CD4-positive, alpha-beta T cell (primary cell): ENCODE measurements at regions not wholly inside any gene's neighbourhood (a gene's known extent, or its start where the extent isn't known, plus 50 kb on each side); places are given as distances from the start of the nearest gene placed in this dataset.

Experiments
- ATAC-seq: fragments of 200-7000 bp; cut with Tn5 transposase; one replicate; pipeline ENCODE4 v1.10.0; 2022; ENCODE audit warnings: mild to moderate bottlenecking; ENCODE audit not compliant: poor library complexity
- CTCF ChIA-PET: fragments of 350-600 bp; sonication (Branson Sonifier 250); formaldehyde crosslinking; loops from one replicate; lab custom pipeline; 2021; ENCODE audit warnings: antibody characterized with exemption, inconsistent platforms; lab: Charles Lee
- POLR2A ChIA-PET: fragments of 350-600 bp; sonication (Branson Sonifier 250); formaldehyde crosslinking; loops from one replicate; lab custom pipeline; 2021; ENCODE audit warnings: antibody characterized with exemption, inconsistent platforms; lab: Charles Lee
- DNase-seq, 14 experiments: peaks; one replicate each; pipeline ENCODE4 v3.0.0-alpha.2; 2013 to 2020; ENCODE audit warnings: mixed read lengths in 2 of 14
- H3K27ac ChIP-seq, 2 donors: one replicate each; pipeline versions ENCODE4 v1.5.1 to v1.7.0; 2013; ENCODE audit warnings: low read length in 2 of 2, low read depth in 1 of 2, mild to moderate bottlenecking in 1 of 2
- H3K27me3 ChIP-seq, 2 experiments: 1 replicate in 1 of 2; 2 replicates in 1 of 2; pipeline versions ENCODE4 v1.6.1 to v1.7.0; 2013; ENCODE audit warnings: low read length in 2 of 2, control low read depth in 1 of 2, mild to moderate bottlenecking in 1 of 2, moderate library complexity in 1 of 2; ENCODE audit not compliant: insufficient read depth in 2 of 2, control insufficient read depth in 1 of 2
- H3K36me3 ChIP-seq: one replicate; pipeline ENCODE4 v1.6.1; 2013; ENCODE audit warnings: low read length, control low read depth; ENCODE audit not compliant: insufficient read depth
- H3K4me1 ChIP-seq: one replicate; pipeline ENCODE4 v1.6.1; 2013; ENCODE audit warnings: low read length, control low read depth; ENCODE audit not compliant: insufficient read depth
- H3K4me3 ChIP-seq: one replicate; pipeline ENCODE4 v1.5.1; 2013; ENCODE audit warnings: mild to moderate bottlenecking, low read length, moderate library complexity
- H3K9me3 ChIP-seq, 2 experiments: 1 replicate in 1 of 2; 2 replicates in 1 of 2; pipeline versions ENCODE4 v1.6.1 to v1.7.0; 2013; ENCODE audit warnings: low read length in 2 of 2, mild to moderate bottlenecking in 2 of 2, control low read depth in 1 of 2, moderate library complexity in 1 of 2; ENCODE audit not compliant: control insufficient read depth in 1 of 2, insufficient read depth in 1 of 2
- H3K27ac Mint-ChIP-seq: one replicate; pipeline ENCODE4 v1.8.0; 2020; ENCODE audit warnings: mixed read lengths
- H3K27me3 Mint-ChIP-seq: one replicate; pipeline ENCODE4 v1.8.0; 2021; ENCODE audit warnings: mixed read lengths
- H3K36me3 Mint-ChIP-seq: one replicate; pipeline ENCODE4 v1.8.0; 2021; ENCODE audit warnings: low read depth, mixed read lengths
- H3K4me1 Mint-ChIP-seq: one replicate; pipeline ENCODE4 v1.8.0; 2021; ENCODE audit warnings: low read depth, mixed read lengths
- H3K4me3 Mint-ChIP-seq: one replicate; pipeline ENCODE4 v1.8.0; 2020; ENCODE audit warnings: mild to moderate bottlenecking, mixed read lengths
- H3K9me3 Mint-ChIP-seq: one replicate; pipeline ENCODE4 v1.8.0; 2020; ENCODE audit warnings: mixed read lengths
- CTCF ChIP-seq: fragments of 200-600 bp; IDR thresholded peaks from one replicate; pipeline ENCODE4 v1.8.0; 2022; ENCODE audit warnings: antibody characterized with exemption, mild to moderate bottlenecking
- intact Hi-C, 2 experiments: fragments of 100-400 bp; cut with DNase I in 1 of 2; cut with micrococcal nuclease in 1 of 2; formaldehyde crosslinking; loops; one replicate each; pipeline versions ENCODE4 v1.15.1 to v1.9.0; 2023 to 2025; cut with DNase I, micrococcal nuclease

- Histone ChIP-seq H3K4me1 (no peaks in the 10 kb centered on the region), H3K27me3 (peaks cover 2 to 5% of the 10 kb centered on the region in 2 experiments), H3K27ac (no peak overlapping the region), H3K9me3 (peaks cover 0 to 15% of the 10 kb centered on the region in 2 experiments), H3K36me3 (no peaks in the 10 kb centered on the region), H3K4me3 (no peak overlapping the region)
- Mint-ChIP-seq H3K27me3 (no peaks in the 10 kb centered on the region), H3K4me3 (no peak overlapping the region), H3K9me3 (peaks cover 2% of the 10 kb centered on the region), H3K4me1 (no peaks in the 10 kb centered on the region), H3K36me3 (no peaks in the 10 kb centered on the region), H3K27ac (no peak overlapping the region)
- ChIA-PET POLR2A (no interaction called here), CTCF (no interaction called here)
- intact Hi-C loops: no loop called here
- ATAC-seq (no peak), DNase-seq (no peak)
- TF ChIP-seq CTCF: no peak
These were observed 611.1 kb downstream of the AJAP1 start for GRCh38 chr1:5265438-5266075.

GRCh38 chr1:5264476-5264875 lies 610.1 kb downstream of the AJAP1 start:
- Mint-ChIP-seq H3K4me3 (no peak overlapping the region), H3K27me3 (no peaks in the 10 kb centered on the region), H3K36me3 (no peaks in the 10 kb centered on the region), H3K4me1 (no peaks in the 10 kb centered on the region), H3K27ac (no peak overlapping the region), H3K9me3 (peaks cover 3% of the 10 kb centered on the region)
- POLR2A ChIA-PET: interaction anchor here (0.6 kb wide), 1 partner anchor 33 kb away, joined by 4 read pairs; no protein-coding TSS in a partner anchor
- no peak for DNase-seq
- no peak for ATAC-seq
- Histone ChIP-seq H3K27me3 (peaks cover 2 to 5% of the 10 kb centered on the region in 2 experiments), H3K4me1 (no peaks in the 10 kb centered on the region), H3K27ac (no peak overlapping the region), H3K36me3 (no peaks in the 10 kb centered on the region), H3K4me3 (no peak overlapping the region), H3K9me3 (peaks cover 5 to 21% of the 10 kb centered on the region in 2 experiments)
- no peak for TF ChIP-seq CTCF
- CTCF ChIA-PET: no interaction called here
- intact Hi-C loops: no loop called here

- ChIA-PET CTCF (no interaction called here), POLR2A (no interaction called here)
- Mint-ChIP-seq H3K27ac (no peak overlapping the region), H3K4me3 (no peak overlapping the region), H3K4me1 (no peaks in the 10 kb centered on the region), H3K36me3 (no peaks in the 10 kb centered on the region), H3K27me3 (no peaks in the 10 kb centered on the region), H3K9me3 (peaks cover 7% of the 10 kb centered on the region)
- Histone ChIP-seq H3K27ac (no peak overlapping the region), H3K4me3 (no peak overlapping the region), H3K4me1 (no peaks in the 10 kb centered on the region), H3K9me3 (peaks cover 5 to 14% of the 10 kb centered on the region in 2 experiments), H3K27me3 (peaks cover 0 to 1% of the 10 kb centered on the region in 2 experiments), H3K36me3 (no peaks in the 10 kb centered on the region)
- TF ChIP-seq CTCF: no peak
- DNase-seq (no peak), ATAC-seq (no peak)
- intact Hi-C loops: no loop called here
These were observed 602.4 kb downstream of the AJAP1 start for GRCh38 chr1:5256793-5257192.
